SK-N-SH treated with all-trans-retinoic acid at 6 μM for 48 hours (cell line): ENCODE measurements at regions not wholly inside any gene's neighbourhood (a gene's known extent, or its start where the extent isn't known, plus 50 kb on each side); places are given as distances from the start of the nearest gene placed in this dataset.

ENCODE experiments used
- ATAC-seq: fragments of 200-7000 bp; cut with Tn5 transposase; 3 replicates; pipeline ENCODE4 v1.9.1; 2020; ENCODE audit warnings: mild to moderate bottlenecking, moderate library complexity
- ARNTL ChIP-seq: fragments of 450-650 bp; formaldehyde crosslinking; IDR thresholded peaks from 2 replicates; pipeline ENCODE4 v1.5.0; 2020; ENCODE audit warnings: low read depth, mild to moderate bottlenecking, moderate library complexity, borderline replicate concordance
- CREB5 ChIP-seq: fragments of 250-450 bp; sonication (Bioruptor Pico); IDR thresholded peaks from 2 replicates; pipeline ENCODE4 v1.5.1; 2020; ENCODE audit warnings: low read depth, mild to moderate bottlenecking, moderate library complexity
- CSDC2 ChIP-seq: fragments of 250-450 bp; sonication (Bioruptor Pico); IDR thresholded peaks from 2 replicates; pipeline ENCODE4 v1.5.0; 2020; ENCODE audit warnings: mild to moderate bottlenecking, moderate library complexity
- CSRNP3 ChIP-seq: fragments of 250-450 bp; sonication (Bioruptor Pico); IDR thresholded peaks from 2 replicates; pipeline ENCODE4 v1.5.1; 2021; ENCODE audit warnings: mild to moderate bottlenecking, moderate library complexity
- GLIS3 ChIP-seq: fragments of 250-450 bp; sonication (Bioruptor Pico); IDR thresholded peaks from 2 replicates; pipeline ENCODE4 v1.5.0; 2020; ENCODE audit warnings: mild to moderate bottlenecking, moderate library complexity
- ISL1 ChIP-seq: fragments of 250-450 bp; sonication (Bioruptor Pico); IDR thresholded peaks from 2 replicates; pipeline ENCODE4 v2.1.2; 2022; ENCODE audit warnings: mild to moderate bottlenecking, moderate library complexity
- OSR1 ChIP-seq: fragments of 250-450 bp; sonication (Bioruptor Pico); IDR thresholded peaks from 2 replicates; pipeline ENCODE4 v1.8.0; 2022; ENCODE audit warnings: moderate library complexity, mild to moderate bottlenecking, inconsistent platforms
- PATZ1 ChIP-seq: fragments of 250-450 bp; sonication (Bioruptor Pico); IDR thresholded peaks from 2 replicates; pipeline ENCODE4 v1.8.0; 2020; ENCODE audit warnings: mild to moderate bottlenecking, moderate library complexity, borderline replicate concordance
- PPARA ChIP-seq: fragments of 250-450 bp; sonication (Bioruptor Pico); IDR thresholded peaks from 2 replicates; pipeline ENCODE4 v1.5.0; 2020; ENCODE audit warnings: mild to moderate bottlenecking, borderline replicate concordance
- SNAI2 ChIP-seq: fragments of 250-450 bp; sonication (Bioruptor Pico); IDR thresholded peaks from 2 replicates; pipeline ENCODE4 v1.5.0; 2020; ENCODE audit warnings: mild to moderate bottlenecking, moderate library complexity
- TCF4 ChIP-seq: fragments of 250-450 bp; sonication (Bioruptor Pico); IDR thresholded peaks from 2 replicates; pipeline ENCODE4 v1.8.0; 2021; ENCODE audit warnings: mild to moderate bottlenecking, moderate library complexity, borderline replicate concordance
- TSHZ2 ChIP-seq: fragments of 250-450 bp; sonication (Bioruptor Pico); IDR thresholded peaks from 2 replicates; pipeline ENCODE4 v1.5.0; 2020; ENCODE audit warnings: mild to moderate bottlenecking, moderate library complexity
- ZC3H10 ChIP-seq: fragments of 250-450 bp; sonication (Bioruptor Pico); IDR thresholded peaks from 2 replicates; pipeline ENCODE4 v1.5.1; 2021; ENCODE audit warnings: mild to moderate bottlenecking, moderate library complexity
- ZFP3 ChIP-seq: fragments of 250-450 bp; sonication (Bioruptor Pico); IDR thresholded peaks from 2 replicates; pipeline ENCODE4 v1.5.0; 2020; ENCODE audit warnings: mild to moderate bottlenecking, moderate library complexity
- ZFP30 ChIP-seq: fragments of 450-650 bp; formaldehyde crosslinking; IDR thresholded peaks from 2 replicates; pipeline ENCODE4 v1.5.0; 2022; ENCODE audit warnings: mild to moderate bottlenecking, moderate library complexity
- ZNF565 ChIP-seq: fragments of 450-650 bp; formaldehyde crosslinking; conservative IDR thresholded peaks from 2 replicates; pipeline ENCODE4 v1.5.0; 2020; ENCODE audit warnings: low read depth, mild to moderate bottlenecking, moderate library complexity
- ZNF8 ChIP-seq: fragments of 450-650 bp; formaldehyde crosslinking; IDR thresholded peaks from 2 replicates; pipeline ENCODE4 v1.5.0; 2020; ENCODE audit warnings: mild to moderate bottlenecking, moderate library complexity

GRCh38 chr16:72324578-72324977, 152.6 kb upstream of the PMFBP1 start (continued):
- TF ChIP-seq TSHZ2 (CRISPR knock-in tag), result no peak
- no peak for TF ChIP-seq SNAI2 (CRISPR knock-in tag)
- no peak for TF ChIP-seq TCF4 (CRISPR knock-in tag)

- TF ChIP-seq ZFP3 (CRISPR knock-in tag) (no peak), TCF4 (CRISPR knock-in tag) (no peak), CSRNP3 (CRISPR knock-in tag) (no peak), CSDC2 (no peak), ZNF8 (CRISPR knock-in tag) (no peak)
- ATAC-seq, result no peak
Observed at GRCh38 chr16:72317446-72317845, 145.5 kb upstream of the PMFBP1 start.

- no peak for ATAC-seq
- TF ChIP-seq ARNTL (CRISPR knock-in tag), result no peak
- TF ChIP-seq, all 23 proteins: peak for 0
Observed at GRCh38 chr16:72313903-72314302, 141.9 kb upstream of the PMFBP1 start.

GRCh38 chr16:72312828-72313227, 140.9 kb upstream of the PMFBP1 start:
- peak; percentile 51 for ATAC-seq
- TF ChIP-seq GLIS3 (CRISPR knock-in tag), result no peak
- no peak for TF ChIP-seq CSDC2
- no peak for TF ChIP-seq PPARA (CRISPR knock-in tag)
- no peak for TF ChIP-seq SNAI2 (CRISPR knock-in tag)
- no peak for TF ChIP-seq PATZ1 (CRISPR knock-in tag)

GRCh38 chr16:72311426-72311825, 139.5 kb upstream of the PMFBP1 start:
- TF ChIP-seq CREB5 (CRISPR knock-in tag) (no peak), ZNF565 (CRISPR knock-in tag) (no peak), ZNF8 (CRISPR knock-in tag) (no peak), TCF4 (CRISPR knock-in tag) (no peak)
- no peak for ATAC-seq

- TF ChIP-seq GLIS3 (CRISPR knock-in tag), result no peak
- no peak for TF ChIP-seq ISL1 (CRISPR knock-in tag)
- no peak for TF ChIP-seq OSR1 (CRISPR knock-in tag)
- TF ChIP-seq TCF4 (CRISPR knock-in tag), result no peak
- no peak for TF ChIP-seq ZFP30 (CRISPR knock-in tag)
- ATAC-seq, result no peak
Observed at GRCh38 chr16:72309001-72309400, 137.0 kb upstream of the PMFBP1 start.

GRCh38 chr16:72308396-72308795, 136.4 kb upstream of the PMFBP1 start:
- ATAC-seq, result no peak
- TF ChIP-seq ZC3H10 (CRISPR knock-in tag) (no peak), ZFP30 (CRISPR knock-in tag) (peak; percentile 77), ARNTL (CRISPR knock-in tag) (no peak), GLIS3 (CRISPR knock-in tag) (no peak), ZNF8 (CRISPR knock-in tag) (no peak)
